IPS DF 19.7 (cell line): ENCODE measurements at regions not wholly inside any gene's neighbourhood (a gene's known extent, or its start where the extent isn't known, plus 50 kb on each side); places are given as distances from the start of the nearest gene placed in this dataset.
"Not testable (repeated sequence)": the region's sequence is repeated elsewhere in the genome, so short reads cannot be mapped to it uniquely, and the experiment has no call there.

Experiments used
- DNase-seq: peaks from one replicate; pipeline ENCODE4 v3.0.0-alpha.2; 2013; ENCODE audit warnings: low read depth, low spot score

DNA sequence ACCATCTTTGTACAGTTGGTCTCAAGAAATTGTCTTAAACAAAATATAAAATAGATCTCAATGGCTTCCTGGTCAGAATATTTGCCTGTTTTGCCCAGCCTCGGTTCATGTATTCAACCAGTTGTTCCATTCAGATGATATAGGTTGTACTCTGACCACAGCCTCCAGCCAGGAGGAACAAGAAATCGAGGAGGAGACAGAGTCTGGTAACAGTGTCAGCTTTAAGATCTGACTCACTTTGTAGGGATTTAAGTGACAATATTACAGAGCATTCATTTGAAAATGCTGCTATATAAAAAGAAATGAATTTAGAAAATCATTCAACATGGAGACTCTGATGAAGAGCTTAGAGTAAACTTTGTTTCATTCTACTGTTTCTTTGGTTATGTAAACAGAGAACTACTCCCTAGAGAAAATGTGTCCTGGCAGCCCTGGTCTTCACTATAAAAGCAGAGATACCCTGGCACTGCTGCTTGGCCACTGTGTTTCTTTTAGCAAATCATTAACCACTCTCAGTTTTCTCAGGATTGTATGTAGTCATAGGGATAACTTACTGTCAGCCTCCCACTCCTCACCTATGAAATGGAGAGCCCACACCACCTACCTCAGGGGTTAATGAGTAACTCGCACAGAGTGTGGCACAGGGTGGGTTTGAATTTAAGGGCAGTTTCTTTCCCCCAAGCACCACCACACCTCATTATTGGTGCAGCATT, 53.5 kb downstream of the PAGE2 start:
- DNase-seq, result no peak

DNA sequence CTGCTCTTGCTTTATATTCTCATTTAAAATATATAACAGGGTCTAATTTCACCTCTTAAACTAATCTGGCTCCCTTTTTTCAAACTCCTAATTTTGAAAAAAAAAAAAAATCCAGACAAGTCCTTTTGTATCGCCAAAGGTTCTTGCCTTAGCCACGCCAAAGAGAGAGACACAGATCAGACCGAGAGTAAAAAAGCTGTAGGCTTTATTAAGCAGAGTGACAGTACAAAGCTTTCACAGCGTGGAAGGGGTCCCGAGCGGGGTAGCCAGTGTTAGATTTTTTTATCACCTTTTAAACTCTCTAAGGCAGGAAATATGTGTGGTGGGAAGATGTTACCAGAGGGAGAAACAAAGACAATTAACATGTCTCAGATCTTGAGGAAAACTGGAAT, 54.1 kb downstream of the PAGE2 start:
- DNase-seq, result no peak

GRCh38 chrX:55143621-55144020, 54.8 kb downstream of the PAGE2 start:
- no peak for DNase-seq

DNA sequence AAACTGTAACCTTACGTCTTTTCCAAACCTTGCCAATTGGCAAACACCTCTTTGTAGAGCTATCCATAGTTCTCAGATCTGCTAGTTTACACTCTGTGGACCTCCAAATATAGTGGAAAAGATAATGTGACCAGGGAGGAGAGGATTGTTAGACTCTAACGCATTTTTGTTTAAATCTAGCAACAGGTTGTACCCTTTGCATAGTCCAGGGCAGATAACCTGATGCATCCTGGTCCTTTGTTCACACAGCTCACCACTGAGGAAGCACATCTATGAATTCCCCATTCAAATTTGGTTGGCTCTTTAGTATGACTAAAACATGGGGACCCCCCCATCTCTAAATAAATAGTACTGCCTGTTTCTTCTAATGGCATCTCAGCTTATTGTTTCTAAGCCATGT, 55.9 kb downstream of the PAGE2 start:
- DNase-seq, result no peak

DNA sequence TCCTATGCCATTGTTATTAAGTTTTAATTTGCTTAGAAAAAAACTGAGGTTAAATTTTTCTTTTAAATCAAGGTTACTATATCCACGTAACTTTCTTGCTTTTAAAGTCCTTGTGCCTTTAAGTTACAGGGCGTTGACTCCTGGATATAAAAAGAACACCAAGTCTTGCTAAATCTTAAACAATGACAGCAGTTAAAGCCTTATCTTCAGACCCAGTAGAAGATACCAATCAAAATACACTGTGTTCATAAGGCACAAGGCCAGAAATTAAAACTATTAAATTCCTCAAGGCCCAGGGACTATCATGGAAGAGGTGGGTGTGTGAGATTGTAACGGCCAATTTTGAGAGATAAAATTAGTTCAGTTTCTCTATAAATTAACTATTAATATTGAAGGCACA, 60.4 kb downstream of the PAGE2 start:
- DNase-seq, result no peak

- DNase-seq, result no peak
Measured at GRCh38 chrX:55151199-55151598, 62.4 kb downstream of the PAGE2 start.

DNA sequence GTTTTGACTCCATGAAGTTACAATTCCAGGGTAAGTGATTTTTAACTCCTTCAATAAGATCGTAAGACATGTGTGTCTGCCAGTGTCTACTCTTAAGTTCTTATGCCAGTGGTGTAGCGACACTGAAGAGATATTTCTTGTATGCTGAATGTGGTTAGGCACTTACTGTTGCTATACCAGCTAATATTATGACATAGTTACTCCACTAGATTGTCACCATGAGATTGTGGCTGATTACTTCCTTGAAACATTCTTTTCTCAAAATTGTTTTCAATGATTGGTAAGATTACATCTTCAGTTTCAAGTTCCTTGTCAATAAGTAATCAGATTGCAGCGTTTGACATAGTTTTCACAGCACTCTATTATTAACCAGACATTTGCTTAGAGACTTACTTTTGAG, 60.6 kb upstream of the PAGE5 start:
- no peak for DNase-seq

GRCh38 chrX:55160685-55161552, 59.2 kb upstream of the PAGE5 start:
- peak; percentile 30 for DNase-seq

GRCh38 chrX:55161581-55161980, 58.6 kb upstream of the PAGE5 start:
- DNase-seq, result no peak

DNA sequence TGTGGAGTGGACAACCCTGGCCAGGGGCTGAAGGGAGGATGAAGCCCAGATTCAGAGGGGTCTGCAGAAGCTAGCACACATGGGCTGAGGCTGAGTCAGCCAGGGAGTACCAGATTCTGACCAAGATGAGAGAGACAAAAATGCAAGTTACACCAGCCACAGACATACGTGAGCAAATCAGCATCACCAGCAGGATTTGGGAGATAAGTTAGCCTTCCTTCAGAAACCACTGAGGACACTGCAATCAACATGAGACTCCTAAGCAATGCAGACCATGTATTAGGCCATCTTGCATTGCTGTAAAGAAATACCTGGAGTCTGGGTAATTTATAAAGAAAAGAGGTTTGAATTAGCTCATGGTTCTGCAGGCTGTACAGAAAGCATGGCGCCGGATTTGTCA, 57.0 kb upstream of the PAGE5 start:
- no peak for DNase-seq

GRCh38 chrX:55165026-55165425, 55.1 kb upstream of the PAGE5 start:
- DNase-seq, result not testable (repeated sequence)

DNA sequence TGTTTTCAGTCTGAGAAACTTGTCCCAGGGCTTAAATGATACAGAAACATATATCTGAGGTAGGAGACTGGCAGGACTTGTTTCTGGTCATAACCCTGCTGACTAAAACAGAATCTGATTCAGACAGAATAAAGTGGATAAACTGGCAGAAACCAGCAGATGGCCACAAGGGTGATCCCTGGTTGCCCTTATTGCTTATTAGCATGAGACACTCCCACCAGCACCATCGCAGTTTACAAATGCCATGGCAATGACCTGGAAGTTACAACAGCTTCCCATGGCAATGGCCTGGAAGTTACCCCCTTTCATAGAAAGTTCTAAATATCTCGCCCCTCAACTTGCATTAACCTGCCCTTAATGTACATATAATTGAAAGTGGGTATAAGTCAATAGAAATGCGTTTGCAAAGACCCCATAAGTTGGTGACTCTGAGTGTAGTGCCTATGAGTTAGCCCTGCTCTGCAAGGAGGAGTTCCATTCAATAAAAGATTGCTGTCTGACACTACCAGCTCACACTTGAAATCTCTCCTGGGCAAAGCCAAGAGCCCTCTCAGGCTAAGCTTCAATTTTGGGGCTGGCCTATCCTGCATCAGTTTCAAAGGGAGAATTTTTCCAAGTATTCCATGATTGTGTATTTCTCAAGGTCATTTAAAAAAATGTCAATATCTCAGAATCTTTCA, 52.9 kb upstream of the PAGE5 start:
- DNase-seq, result no peak

GRCh38 chrX:55167901-55168300, 52.2 kb upstream of the PAGE5 start:
- no peak for DNase-seq

DNA sequence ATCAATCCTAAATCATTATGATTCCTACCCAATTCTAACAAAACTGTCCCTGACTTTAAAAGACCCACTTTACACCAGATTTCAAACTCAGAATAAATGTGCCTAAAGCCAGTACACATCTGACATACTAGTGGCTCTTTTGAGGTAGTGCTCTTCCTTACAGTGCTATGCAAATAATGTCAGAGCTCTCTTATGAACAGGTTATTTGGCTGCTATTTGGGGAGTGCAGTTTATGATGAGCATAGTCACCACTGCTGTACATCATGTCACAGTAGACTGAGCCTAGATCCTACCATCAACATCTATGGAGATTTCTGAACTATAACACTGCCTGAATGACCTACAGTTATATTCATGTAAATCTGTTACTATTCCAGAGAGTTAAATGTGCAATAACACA, 50.4 kb upstream of the PAGE5 start:
- DNase-seq, result no peak
